HEK293T (cell line): ENCODE measurements at regions not wholly inside any gene's neighbourhood (a gene's known extent, or its start where the extent isn't known, plus 50 kb on each side); places are given as distances from the start of the nearest gene placed in this dataset.

Experiments
- CTCF ChIA-PET: fragments of 350-600 bp; formaldehyde crosslinking; extraction: SDS; loops from one replicate; lab custom pipeline; 2021; ENCODE audit warnings: antibody characterized with exemption, inconsistent platforms; lab: Yijun Ruan, JAX
- POLR2A ChIA-PET: fragments of 350-600 bp; formaldehyde crosslinking; extraction: SDS; loops from one replicate; lab custom pipeline; 2020; ENCODE audit warnings: antibody characterized with exemption, inconsistent platforms; lab: Yijun Ruan, JAX
- DNase-seq: peaks from one replicate; pipeline ENCODE4 v3.0.0; 2012; ENCODE audit warnings: mixed read lengths; ENCODE audit errors: extremely low spot score
- ARNT ChIP-seq: fragments of 450-650 bp; IDR thresholded peaks from 2 replicates; pipeline ENCODE4 v1.6.1; 2017; ENCODE audit warnings: mild to moderate bottlenecking
- BHLHE40 ChIP-seq: fragments of 450-650 bp; IDR thresholded peaks from 2 replicates; pipeline ENCODE4 v1.6.1; 2016; ENCODE audit warnings: mild to moderate bottlenecking, moderate library complexity, borderline replicate concordance
- CTBP1 ChIP-seq: fragments of 450-650 bp; IDR thresholded peaks from 2 replicates; pipeline ENCODE4 v1.6.1; 2016; ENCODE audit warnings: borderline replicate concordance
- ELF4 ChIP-seq: fragments of 450-650 bp; IDR thresholded peaks from 2 replicates; pipeline ENCODE4 v1.6.1; 2017; ENCODE audit warnings: antibody characterized with exemption
- FOXA1 ChIP-seq: fragments of 450-650 bp; IDR thresholded peaks from 2 replicates; pipeline ENCODE4 v1.6.1; 2016; ENCODE audit warnings: mild to moderate bottlenecking
- FOXK2 ChIP-seq: fragments of 450-650 bp; IDR thresholded peaks from 2 replicates; pipeline ENCODE4 v1.6.1; 2016; ENCODE audit warnings: mild to moderate bottlenecking
- FOXM1 ChIP-seq: fragments of 450-650 bp; IDR thresholded peaks from 2 replicates; pipeline ENCODE4 v1.6.1; 2017; ENCODE audit warnings: mild to moderate bottlenecking, borderline replicate concordance
- HDGF ChIP-seq: fragments of 450-650 bp; IDR thresholded peaks from 2 replicates; pipeline ENCODE4 v1.6.1; 2017; ENCODE audit warnings: antibody characterized with exemption, borderline replicate concordance
- L3MBTL2 ChIP-seq: fragments of 450-650 bp; conservative IDR thresholded peaks from 2 replicates; pipeline ENCODE4 v1.6.1; 2016; ENCODE audit warnings: mild to moderate bottlenecking
- LEF1 ChIP-seq: fragments of 450-650 bp; IDR thresholded peaks from 2 replicates; pipeline ENCODE4 v1.6.1; 2017; ENCODE audit warnings: mild to moderate bottlenecking, borderline replicate concordance
- NFRKB ChIP-seq: fragments of 450-650 bp; IDR thresholded peaks from 2 replicates; pipeline ENCODE4 v1.6.1; 2016; ENCODE audit warnings: mild to moderate bottlenecking, moderate library complexity
- PKNOX1 ChIP-seq: fragments of 450-650 bp; IDR thresholded peaks from 2 replicates; pipeline ENCODE4 v1.6.1; 2016
- SP1 ChIP-seq: fragments of 450-650 bp; IDR thresholded peaks from 2 replicates; pipeline ENCODE4 v1.6.1; 2017
- SUZ12 ChIP-seq: fragments of 450-650 bp; IDR thresholded peaks from 2 replicates; pipeline ENCODE4 v1.6.1; 2016; ENCODE audit warnings: mild to moderate bottlenecking
- TARDBP ChIP-seq: fragments of 450-650 bp; IDR thresholded peaks from 2 replicates; pipeline ENCODE4 v1.6.1; 2016
- ZNF384 ChIP-seq: fragments of 450-650 bp; IDR thresholded peaks from 2 replicates; pipeline ENCODE4 v1.6.1; 2016

GRCh38 chr13:23995283-23996073 is 98.2 kb upstream of the C1QTNF9B start:
- ChIA-PET CTCF (interaction anchor here (0.7 kb wide), 1 partner anchor 231 kb away, joined by 5 read pairs; no protein-coding TSS in a partner anchor), POLR2A (no interaction called here)
- TF ChIP-seq PKNOX1 (no peak), HDGF (no peak), FOXA1 (no peak), FOXK2 (no peak), TARDBP (no peak), FOXM1 (no peak), SUZ12 (no peak), SP1 (no peak), BHLHE40 (no peak), LEF1 (no peak), ELF4 (no peak), ARNT (no peak), CTBP1 (no peak)
- DNase-seq: no peak

- TF ChIP-seq ELF4 (no peak), NFRKB (no peak), SUZ12 (no peak), ARNT (no peak), ZNF384 (no peak), PKNOX1 (no peak), FOXM1 (no peak), SP1 (no peak), BHLHE40 (no peak), CTBP1 (no peak), LEF1 (no peak), FOXK2 (no peak), TARDBP (no peak)
- DNase-seq: no peak
- CTCF ChIA-PET: no interaction called here
- POLR2A ChIA-PET: no interaction called here
Measured at GRCh38 chr13:23996456-23996855, 99.2 kb upstream of the C1QTNF9B start.

- CTCF ChIA-PET: interaction anchor here (0.6 kb wide), 1 partner anchor 38 kb away, joined by 3 read pairs; no protein-coding TSS in a partner anchor
- no peak for DNase-seq
- POLR2A ChIA-PET: no interaction called here
- TF ChIP-seq ARNT (no peak), FOXM1 (no peak), SUZ12 (no peak), L3MBTL2 (no peak), FOXA1 (no peak), ELF4 (no peak)
Measured at GRCh38 chr13:23999424-23999823, 102.1 kb upstream of the C1QTNF9B start.

- no peak for DNase-seq
- TF ChIP-seq LEF1: no peak
- TF ChIP-seq ZNF384: no peak
- TF ChIP-seq HDGF: no peak
- TF ChIP-seq NFRKB: no peak
- no peak for TF ChIP-seq BHLHE40
- TF ChIP-seq TARDBP: no peak
- no peak for TF ChIP-seq L3MBTL2
- TF ChIP-seq ARNT: no peak
- TF ChIP-seq ELF4: no peak
- TF ChIP-seq SUZ12: no peak
- TF ChIP-seq SP1: no peak
- TF ChIP-seq FOXK2: no peak
- TF ChIP-seq FOXA1: no peak
- no peak for TF ChIP-seq PKNOX1
- no peak for TF ChIP-seq CTBP1
- no peak for TF ChIP-seq FOXM1
- ChIA-PET CTCF (no interaction called here), POLR2A (no interaction called here)
Measured at GRCh38 chr13:24002206-24002815, 105.0 kb upstream of the C1QTNF9B start.

- POLR2A ChIA-PET: no interaction called here
- CTCF ChIA-PET: interaction anchor here (1.5 kb wide), 1 partner anchor 15 kb away, joined by 3 read pairs; no protein-coding TSS in a partner anchor
- no peak for DNase-seq
- no peak for TF ChIP-seq PKNOX1
- TF ChIP-seq FOXK2: no peak
- TF ChIP-seq SUZ12: no peak
- no peak for TF ChIP-seq FOXM1
- no peak for TF ChIP-seq SP1
- no peak for TF ChIP-seq FOXA1
- no peak for TF ChIP-seq ARNT
- TF ChIP-seq LEF1: no peak
- TF ChIP-seq BHLHE40: no peak
- no peak for TF ChIP-seq CTBP1
- TF ChIP-seq TARDBP: no peak
- no peak for TF ChIP-seq HDGF
- TF ChIP-seq ZNF384: no peak
- no peak for TF ChIP-seq NFRKB
- no peak for TF ChIP-seq L3MBTL2
- TF ChIP-seq ELF4: no peak
Measured at GRCh38 chr13:24004142-24004899, 107.0 kb upstream of the C1QTNF9B start.
